HG03520 (cell line): ENCODE measurements at regions not wholly inside any gene's neighbourhood (a gene's known extent, or its start where the extent isn't known, plus 50 kb on each side); places are given as distances from the start of the nearest gene placed in this dataset.
"Not testable (repeated sequence)": the region's sequence is repeated elsewhere in the genome, so short reads cannot be mapped to it uniquely, and the experiment has no call there.

Experiments
- ATAC-seq: cut with Tn5 transposase; IDR thresholded peaks from one replicate; pipeline ENCODE4 v1.9.1; 2021; ENCODE audit warnings: mild to moderate bottlenecking, moderate library complexity; ENCODE audit not compliant: unreplicated experiment

DNA sequence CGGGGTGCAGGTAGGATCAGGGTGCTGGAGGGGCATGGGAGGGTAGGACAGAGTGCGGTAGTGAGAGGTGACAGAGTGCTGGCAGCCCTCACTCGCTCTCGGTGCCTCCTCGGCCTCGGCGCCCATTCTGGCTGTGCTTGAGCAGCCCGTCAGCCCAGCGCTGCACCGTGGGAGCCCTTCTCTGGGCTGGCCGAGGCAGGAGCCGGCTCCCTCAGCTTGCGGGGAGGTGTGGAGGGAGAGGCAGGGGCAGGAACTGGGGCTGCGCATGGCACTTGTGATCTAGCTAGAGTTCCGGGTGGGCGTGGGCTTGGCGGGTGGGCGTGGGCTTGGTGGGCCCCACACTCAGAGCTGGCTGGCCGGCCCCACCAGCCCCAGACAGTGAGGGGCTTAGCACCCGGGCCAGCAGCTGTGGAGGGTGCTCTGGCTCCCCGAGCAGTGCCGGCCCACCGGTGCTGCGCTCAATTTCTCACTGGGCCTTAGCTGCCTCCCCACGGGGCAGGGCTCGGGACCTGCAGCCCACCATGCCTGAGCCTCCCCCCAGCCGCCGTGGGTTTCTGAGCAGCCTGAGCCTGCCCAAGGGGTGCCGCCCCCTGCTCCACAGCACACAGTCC is 112.8 kb upstream of the DUSP22 start:
- ATAC-seq: no peak

DNA sequence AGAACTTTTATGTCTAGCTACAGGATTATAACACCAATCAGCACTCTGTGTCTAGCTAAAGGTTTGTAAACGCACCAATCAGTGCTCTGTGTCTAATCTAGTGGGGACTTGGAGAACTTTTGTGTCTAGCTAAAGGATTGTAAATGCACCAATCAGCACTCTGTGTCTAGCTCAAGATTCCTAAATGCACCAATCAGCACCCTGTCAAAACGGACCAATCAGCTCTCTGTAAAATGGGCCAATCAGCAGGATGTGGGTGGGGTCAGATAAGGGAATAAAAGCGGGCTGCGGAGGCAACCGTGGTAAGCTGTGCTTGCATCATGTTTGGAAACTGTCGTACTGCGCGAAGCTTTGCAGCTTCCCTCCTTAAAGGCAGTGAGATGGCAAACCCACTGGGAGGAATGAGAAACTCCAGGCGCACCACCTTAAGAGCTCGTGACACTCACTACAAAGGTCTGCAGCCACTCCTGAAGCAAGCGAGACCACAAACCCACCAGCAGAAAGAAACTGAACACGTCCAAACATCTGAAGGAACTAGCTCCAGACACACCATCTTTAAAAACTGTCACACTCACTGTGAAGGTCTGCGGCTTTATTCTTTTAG is 112.1 kb upstream of the DUSP22 start:
- ATAC-seq: not testable (repeated sequence)

DNA sequence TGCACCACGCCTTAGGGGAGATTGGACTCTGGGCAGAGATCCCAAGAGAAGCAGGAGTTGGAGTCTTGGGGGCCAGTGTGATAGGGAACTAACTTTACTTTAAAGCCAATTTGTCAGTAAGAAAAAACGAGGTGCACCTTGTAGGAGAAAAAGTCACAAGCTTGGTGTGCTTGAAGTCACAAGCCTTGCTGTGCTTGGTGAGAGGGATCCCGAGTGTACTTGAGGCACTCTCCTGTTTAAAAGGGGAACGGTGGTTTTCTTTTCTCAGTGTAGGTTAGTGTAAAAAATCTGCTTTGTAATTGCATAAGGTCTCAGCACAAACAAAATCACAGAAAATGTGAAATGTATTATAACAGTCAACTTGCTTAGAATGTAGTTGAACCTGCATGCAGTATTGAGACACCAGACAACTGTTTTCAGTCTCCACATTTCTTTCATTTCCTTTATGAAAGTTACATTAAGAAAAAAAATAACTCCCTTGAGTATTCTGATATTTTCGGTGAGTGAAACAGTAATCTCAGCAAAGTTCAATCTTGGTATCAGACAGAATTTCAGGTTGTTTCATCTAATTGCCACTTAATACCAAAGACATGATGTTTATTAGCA is 111.1 kb upstream of the DUSP22 start:
- ATAC-seq: no peak

DNA sequence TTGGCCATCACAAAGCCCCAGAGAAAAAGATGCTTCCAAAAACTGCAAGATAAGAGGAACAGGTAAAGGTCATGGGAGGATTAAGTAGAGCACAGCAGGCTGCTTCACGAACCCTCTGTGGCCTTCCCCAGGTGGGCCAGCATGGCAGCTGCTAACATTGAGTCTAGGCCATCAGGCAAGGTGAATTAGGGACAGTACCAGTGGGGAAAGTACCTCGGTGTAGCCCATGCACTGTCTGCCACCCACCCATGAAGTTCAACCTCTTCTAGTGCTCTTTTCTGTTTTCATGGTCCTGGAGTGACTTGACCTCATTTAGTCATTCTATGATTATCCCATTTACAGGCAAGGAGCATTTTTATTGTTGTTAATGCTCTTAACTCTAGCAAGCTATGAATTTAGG is 108.6 kb upstream of the DUSP22 start:
- ATAC-seq: no peak

DNA sequence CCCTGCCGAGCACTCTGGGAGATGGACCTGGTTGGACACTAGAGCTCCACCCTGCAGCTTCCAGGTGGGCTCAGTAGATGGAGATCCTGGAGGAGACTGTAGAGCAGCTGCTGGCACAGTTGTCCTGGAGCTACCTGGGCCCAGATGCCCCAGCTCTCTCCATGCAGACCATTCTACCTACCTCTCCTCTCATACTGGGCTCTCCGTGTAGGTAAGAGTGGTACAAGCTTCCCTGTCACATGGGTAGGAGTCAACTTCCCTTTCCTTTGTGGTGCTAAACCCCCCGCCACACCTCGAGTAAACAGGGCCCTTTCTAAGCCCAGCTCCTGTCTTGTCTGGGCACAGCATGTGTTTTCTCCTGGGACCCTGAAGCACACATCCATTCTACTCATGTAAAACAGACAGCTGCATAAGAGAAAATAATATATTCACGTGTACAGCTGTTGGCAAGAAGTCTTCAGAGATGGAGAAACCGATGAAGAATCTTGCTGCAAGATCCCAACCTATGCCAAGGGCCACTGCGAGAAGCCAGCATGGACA is 108.1 kb upstream of the DUSP22 start:
- no peak for ATAC-seq

DNA sequence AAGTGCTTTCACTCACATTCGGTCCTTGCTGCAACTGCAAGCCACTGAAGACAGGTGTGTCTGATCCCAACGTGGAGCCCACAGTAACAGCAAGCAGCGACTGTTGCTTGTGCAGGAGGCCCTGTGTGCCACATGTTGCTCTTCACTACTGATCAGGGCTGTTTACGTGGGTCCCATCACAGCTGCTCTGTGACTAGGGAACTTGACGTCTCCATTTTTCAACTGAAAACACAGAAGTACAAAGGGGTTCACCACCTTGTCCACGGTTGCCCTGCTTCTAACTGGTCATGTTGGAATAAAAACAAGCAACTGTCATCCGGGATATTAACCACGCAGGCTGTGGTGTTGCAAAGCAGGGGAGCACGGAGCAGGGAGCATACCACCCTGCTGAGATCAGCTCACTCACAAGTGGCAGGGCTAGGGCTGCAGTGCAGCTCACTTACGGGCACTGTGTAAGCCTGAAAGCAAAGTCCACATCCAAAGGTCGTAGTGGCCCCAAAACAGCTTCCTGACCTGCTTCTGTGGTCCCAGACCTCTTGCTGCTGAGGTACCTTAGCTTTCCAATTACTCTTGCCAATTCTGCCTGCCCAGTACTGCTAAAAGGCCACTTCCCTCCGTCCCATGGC is 105.8 kb upstream of the DUSP22 start:
- no peak for ATAC-seq

DNA sequence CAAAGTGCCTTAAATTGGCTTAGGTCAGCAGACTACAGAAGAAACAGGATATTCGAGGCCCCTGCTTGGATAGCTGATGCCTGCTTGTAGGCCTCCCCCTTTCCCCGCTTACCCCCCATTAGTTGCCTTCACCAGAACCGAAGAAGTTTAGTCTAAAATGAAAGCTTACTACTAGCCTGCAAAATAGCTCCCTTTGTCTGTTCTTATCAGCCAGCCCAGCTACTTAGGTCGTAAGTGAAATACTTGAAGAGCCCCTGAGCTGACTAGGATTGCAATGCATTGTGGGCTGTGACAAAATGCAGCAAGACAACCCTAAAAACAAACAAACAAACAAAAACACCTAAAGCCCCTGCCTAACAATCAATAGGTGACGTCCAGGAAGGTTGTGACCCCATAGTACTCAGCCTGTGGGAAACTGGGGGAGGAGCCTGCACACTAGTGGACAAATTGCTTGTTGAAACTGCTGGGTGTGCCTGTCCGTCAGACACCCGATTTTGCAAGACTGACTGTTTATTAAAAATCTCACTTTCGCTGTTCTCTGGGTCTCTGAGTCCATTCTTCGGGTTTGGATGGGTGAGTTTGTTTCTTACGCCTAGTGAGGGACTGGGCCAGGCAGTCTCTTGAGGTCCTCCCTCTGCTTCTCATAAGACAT is 105.0 kb upstream of the DUSP22 start:
- no peak for ATAC-seq

DNA sequence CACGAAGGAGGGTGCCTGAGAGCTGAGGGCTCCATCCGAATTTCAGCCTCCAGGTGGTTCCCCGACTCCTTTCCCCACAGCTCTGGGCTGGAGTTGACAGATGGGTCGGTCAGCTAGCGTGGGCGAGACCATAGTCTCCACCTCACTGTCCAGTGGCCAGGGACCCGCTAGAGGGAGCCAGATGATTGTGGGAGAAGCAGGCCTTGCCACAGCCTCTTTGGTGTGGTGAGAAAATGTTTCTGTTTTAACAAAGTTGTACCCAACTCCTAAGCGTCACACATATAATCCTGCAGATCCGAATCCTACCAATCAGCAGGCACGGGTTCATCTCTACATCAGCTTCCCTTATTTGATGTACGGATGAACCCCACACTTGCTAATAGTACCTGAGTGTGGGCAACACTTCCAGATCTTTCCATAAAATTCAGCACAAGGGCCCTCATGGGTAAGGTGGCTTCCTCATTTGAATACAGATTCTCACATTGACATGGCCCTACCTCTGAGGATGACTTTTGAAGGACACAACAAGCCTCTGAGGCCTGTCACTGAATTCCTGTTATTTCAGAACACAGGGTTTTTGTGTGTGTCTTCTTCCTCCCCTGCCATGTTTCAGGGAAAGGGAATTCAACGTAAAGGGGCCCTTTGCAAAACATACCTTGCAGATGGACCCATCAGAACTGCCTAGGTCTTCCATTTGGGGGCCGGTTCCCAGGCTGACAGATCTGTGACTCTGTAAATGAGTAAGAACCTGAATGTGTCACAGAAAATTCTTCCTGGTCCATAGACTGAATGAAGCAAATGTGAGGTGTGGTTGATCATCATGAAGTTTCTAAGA is 103.2 kb upstream of the DUSP22 start:
- peak; percentile 55 for ATAC-seq

DNA sequence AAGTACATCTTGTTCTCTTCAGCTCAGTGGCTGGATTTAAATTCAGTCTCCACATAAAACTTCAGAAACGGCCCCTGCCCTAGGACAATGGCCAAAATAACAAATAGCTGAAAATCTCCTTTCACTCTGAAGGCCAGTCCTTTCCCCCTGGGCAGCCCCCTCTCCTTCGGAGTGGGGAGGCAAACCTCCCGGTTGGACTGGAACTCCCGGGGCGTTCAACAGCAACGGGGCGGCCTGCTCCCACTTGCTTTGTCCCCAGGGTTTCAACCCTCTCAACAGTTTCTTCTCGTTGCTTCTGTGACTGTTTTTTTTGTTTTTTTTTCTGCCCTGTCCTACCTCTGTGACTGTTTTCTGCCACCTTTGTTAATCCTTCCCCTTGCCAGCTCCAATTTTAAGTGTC is 102.6 kb upstream of the DUSP22 start:
- ATAC-seq: no peak

DNA sequence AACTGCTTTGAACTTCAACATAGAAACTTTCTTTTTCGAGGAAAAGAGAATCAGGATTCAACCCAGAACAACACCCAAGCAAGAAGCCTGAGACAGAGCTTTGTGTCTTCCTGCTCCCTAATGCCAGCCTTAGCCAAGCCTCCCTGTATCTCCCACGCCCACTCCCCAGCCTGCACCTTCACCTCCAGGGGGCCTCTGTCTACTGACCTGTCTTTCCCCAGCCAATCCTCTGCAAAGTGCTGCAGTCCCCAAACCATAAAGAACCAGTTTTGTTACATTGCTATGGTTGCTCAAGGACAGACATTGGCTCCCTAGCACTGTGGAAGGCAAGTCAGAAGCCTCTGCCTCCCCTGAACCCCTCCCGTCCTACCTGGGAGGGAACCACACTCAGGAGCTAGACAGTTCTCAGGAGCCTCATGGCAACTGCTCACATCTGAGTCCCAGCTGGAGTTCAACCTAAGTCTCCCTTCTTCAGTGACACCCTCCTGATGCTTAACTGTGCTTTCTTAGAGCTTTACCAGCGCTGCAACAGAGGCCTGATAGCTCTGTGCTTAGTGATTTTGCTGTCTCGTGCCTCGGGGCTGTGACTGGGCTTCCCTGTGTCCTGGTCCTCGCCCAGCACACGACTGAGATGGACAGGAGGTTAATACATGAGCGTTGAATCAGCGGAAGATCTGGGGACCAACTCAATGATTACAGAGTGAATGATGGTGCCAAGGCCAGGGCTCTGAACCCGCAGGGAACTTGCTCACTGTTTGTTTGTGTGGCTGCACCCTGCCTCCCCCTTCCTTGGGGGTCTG is 101.5 kb upstream of the DUSP22 start:
- no peak for ATAC-seq

DNA sequence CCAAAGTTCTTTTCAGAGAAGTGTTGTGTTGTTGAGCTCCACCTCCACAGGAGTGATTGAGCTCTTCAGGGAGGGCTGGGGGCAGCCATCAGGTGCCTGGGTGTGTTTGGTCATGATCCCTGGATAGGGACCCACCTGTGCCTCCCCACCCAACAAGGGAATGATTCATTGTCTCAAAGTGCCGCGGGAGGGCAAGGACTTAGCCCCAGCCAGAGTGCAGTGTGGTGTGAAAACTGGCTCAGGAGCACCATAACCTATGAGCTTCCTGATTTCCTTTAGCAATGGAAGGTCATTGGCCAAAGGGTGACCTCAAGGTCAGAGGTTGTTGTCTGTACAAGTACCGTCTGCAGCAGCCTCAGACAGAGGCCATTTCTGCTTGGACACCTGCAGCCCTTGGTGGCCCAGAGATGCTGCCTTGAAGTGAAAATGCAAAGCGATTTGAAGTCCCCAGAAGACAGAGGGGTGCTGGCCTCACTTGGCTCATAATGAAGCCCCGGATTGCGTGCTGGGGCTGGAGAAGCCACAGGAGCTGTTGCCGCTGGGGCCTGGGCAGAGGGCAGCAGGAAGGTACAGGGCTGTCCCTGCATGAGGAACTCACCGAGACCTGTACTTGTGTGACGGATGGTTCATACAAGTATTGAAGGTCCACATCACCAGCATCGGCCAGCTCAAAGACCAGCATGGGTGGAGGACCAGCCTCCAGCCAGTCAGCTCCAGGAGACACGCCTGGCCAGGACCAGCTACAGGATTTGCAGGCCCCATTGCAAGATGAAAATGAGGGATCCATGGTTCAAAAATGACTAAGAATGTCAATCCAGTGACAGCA is 100.6 kb upstream of the DUSP22 start:
- ATAC-seq: no peak

DNA sequence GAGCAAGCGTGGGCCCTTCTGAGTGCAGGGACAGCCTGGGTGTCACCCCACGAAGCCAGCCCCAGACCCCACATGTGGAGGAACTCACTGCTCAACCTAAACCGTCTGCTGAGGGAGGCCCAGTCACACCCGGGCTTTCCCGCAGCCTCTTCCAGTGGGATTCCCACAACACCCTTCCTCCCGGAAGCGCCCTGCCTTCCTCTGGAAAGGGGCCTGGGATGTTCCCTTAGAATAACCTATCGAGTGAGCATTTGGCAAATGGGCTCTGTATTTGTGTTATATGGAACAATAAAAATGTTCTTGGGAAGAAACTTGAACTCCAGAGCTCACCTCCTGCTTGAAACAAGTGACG is 100.0 kb upstream of the DUSP22 start:
- no peak for ATAC-seq

DNA sequence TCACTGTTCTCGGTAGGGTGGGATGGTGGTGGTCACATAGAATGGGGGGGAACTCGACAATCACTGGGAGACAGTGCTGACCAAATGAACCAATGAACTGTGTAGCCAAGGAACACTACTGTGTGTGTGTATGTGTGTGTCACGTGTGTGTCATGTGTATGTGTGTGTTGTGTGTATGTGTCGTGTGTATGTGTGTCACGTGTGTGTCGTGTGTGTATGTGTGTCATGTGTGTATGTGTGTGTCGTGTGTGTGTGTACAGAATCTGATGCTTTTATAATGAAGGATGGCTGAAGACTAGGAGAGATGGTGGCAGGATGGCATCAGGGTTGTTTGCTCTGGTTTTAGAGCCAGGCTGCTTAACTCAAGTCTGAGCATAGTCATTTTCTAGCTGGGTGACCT is 99.1 kb upstream of the DUSP22 start:
- ATAC-seq: no peak

DNA sequence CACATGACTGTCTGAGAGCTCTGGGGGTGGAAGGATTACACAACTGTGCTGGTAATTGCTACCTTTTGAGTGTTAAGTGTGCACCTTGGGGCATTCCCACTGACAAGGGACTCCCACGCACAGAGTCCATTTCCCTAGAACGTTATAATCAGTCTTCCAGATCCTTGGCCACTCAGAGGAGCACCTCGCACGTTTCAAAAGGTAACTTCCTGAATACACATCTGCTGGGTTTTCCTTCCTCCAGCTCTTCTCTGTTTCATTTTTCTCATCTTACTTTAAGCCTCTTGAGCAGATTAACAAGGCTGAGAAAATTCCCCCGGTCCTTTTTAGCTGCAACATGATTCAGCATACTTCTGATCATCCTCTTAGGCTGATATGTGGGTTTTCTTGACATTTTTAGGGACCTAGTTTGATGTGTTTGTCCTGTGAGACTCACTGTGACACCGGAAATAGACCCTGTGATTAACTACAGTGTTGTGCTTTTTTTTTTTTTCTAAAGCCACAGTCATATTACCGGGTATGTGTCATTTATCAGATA is 98.4 kb upstream of the DUSP22 start:
- no peak for ATAC-seq

DNA sequence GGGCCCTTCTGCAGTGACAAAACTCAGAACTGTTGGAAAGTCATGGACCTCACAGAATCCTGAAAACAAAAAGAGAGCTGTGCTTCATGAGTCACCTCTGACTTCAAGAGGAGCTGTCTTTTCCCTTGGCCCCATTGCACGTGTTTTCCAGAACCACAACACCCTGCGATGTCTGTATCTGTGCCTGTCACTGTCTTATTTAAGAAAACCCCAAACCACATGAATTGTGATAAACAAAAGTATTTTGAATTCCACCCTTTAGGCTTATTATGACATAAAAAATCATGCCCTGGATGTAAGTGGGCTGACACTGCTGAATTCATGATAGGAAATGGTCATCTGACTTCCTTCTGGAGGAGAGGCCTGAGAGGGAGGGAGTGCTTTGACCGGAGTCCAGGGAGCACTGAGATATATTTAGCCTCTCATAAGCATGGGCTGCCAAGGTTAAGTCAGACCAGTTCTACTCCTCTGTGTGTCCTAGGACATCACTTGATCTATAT is 96.4 kb upstream of the DUSP22 start:
- ATAC-seq: no peak

DNA sequence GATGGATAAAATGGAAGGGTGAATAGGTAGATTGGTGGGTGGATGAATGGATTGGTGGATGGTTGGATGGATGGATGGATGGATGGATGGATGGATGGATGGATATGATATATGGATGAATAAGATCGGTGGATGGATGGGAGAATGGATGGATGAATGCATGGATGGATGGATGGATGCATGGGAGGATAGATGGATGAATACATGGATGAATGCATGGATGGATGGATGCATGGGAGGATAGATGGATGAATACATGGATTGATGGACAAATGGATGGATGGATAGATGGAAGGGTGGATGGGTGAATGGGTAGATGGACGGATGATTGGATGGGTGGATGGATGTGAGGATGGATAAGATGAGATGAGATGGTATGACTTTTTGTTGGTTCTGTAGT is 95.7 kb upstream of the DUSP22 start:
- ATAC-seq: no peak

DNA sequence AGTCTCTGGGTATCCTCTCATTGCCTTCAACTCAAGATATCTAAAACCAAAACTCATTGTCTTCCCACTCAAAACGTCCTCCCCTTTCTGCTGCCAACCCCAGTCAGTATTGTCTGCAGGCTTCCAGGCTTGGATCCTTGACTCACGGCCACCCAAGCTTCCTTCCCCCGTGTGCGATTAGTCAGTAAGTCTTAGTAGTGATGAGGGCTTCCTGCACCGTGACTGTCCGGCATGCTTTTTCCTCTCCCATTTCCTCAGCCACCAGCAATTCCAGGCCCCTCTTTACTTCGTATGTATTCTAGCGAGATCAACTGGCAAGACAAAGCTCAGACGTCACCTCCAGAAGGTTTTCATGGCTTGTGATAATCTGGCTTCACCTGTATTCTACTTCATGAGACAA is 88.6 kb upstream of the DUSP22 start:
- ATAC-seq: no peak

DNA sequence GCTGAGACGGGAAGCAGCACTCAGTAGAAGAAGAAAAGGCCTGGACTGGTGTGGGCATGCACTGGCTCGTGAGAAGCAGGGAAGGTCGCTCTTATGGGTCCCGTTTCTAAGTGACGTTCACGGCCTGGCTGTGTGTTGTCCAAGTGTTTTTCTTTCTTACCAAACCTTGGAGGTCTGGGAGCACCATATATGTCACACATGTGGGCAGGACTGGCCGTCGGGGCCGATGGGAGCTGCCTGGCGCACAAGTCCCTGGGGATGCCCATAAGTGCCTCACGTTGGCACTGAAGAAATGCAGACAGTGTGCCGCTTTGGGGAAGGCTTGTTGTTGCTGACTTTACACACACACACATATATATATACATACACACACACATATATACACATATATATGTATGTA is 86.0 kb upstream of the DUSP22 start:
- ATAC-seq: no peak

DNA sequence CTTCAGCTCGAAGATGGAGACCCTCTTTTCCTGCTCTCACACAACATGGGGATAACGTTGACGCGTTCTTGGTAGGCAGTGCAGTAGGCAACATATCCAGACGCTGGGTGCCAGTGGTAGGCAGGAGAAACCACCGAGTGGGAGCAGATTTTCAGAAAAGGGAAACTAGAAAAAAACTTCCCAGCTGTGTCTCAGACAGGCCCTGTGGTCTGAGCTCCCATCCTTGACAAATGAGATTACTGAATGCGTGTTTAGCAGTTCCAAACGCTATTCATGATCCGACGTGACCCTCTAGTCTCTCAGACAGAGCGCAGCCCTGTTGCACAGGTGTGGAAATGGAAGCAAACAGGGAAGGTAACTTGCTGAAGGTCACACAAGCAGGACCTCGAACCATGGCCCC is 83.9 kb upstream of the DUSP22 start:
- ATAC-seq: no peak
